IMR-90 (cell line): ENCODE measurements at regions not wholly inside any gene's neighbourhood (a gene's known extent, or its start where the extent isn't known, plus 50 kb on each side); places are given as distances from the start of the nearest gene placed in this dataset.

Source experiments
- ATAC-seq: fragments of 200-7000 bp; cut with Tn5 transposase; 2 replicates; pipeline ENCODE4 v1.9.1; 2020; ENCODE audit warnings: low read depth, mild to moderate bottlenecking, moderate library complexity
- BruUV-seq: library from RNA; stranded (reverse); fragments of 400-500 nt; replicated peaks from 2 replicates; lab custom pipeline; 2021; lab: Mats Ljungman, UMichigan
- CTCF ChIA-PET: fragments of 300-600 bp; formaldehyde crosslinking; extraction: SDS; loops from one replicate; lab custom pipeline; 2021; ENCODE audit warnings: antibody characterized with exemption; lab: Yijun Ruan, JAX
- POLR2A ChIA-PET: fragments of 300-600 bp; sonication (Branson Sonifier 250); formaldehyde crosslinking; loops from one replicate; lab custom pipeline; 2022; ENCODE audit warnings: antibody characterized with exemption; ENCODE audit not compliant: unreplicated experiment; lab: Charles Lee
- DNase-seq: peaks from one replicate; pipeline ENCODE4 v3.0.0; 2013
- H2AFZ ChIP-seq: replicated peaks from 2 replicates; pipeline ENCODE3; 2013; ENCODE audit warnings: low read length, mild to moderate bottlenecking; ENCODE audit not compliant: poor library complexity
- H2AK5ac ChIP-seq: 2 replicates; pipeline ENCODE4 v1.6.1; 2013; ENCODE audit warnings: low read depth, low read length, inconsistent platforms
- H2AK9ac ChIP-seq: replicated peaks from 2 replicates; pipeline ENCODE3; 2013; ENCODE audit warnings: mild to moderate bottlenecking, low read depth, low read length, moderate library complexity; ENCODE audit not compliant: poor library complexity
- H2BK120ac ChIP-seq: 2 replicates; pipeline ENCODE4 v1.6.1; 2013; ENCODE audit warnings: low read depth, low read length, inconsistent platforms
- H2BK15ac ChIP-seq: 3 replicates; pipeline ENCODE4 v1.6.1; 2013; ENCODE audit warnings: low read depth, low read length, inconsistent platforms
- H2BK20ac ChIP-seq: 2 replicates; pipeline ENCODE4 v1.6.1; 2013; ENCODE audit warnings: low read depth, mild to moderate bottlenecking, inconsistent platforms, low read length, moderate library complexity
- H2BK5ac ChIP-seq: 2 replicates; pipeline ENCODE4 v1.6.1; 2013; ENCODE audit warnings: mild to moderate bottlenecking, low read depth, low read length, inconsistent platforms; ENCODE audit not compliant: poor library complexity, severe bottlenecking
- H3K14ac ChIP-seq: replicated peaks from 2 replicates; pipeline ENCODE4 v1.6.1; 2013; ENCODE audit warnings: low read depth, low read length, inconsistent platforms
- H3K18ac ChIP-seq: 2 replicates; pipeline ENCODE4 v1.6.1; 2013; ENCODE audit warnings: low read depth, low read length, control low read depth
- H3K23ac ChIP-seq: 2 replicates; pipeline ENCODE4 v1.6.1; 2013; ENCODE audit warnings: low read depth, low read length, inconsistent platforms
- H3K27ac ChIP-seq: 2 replicates; pipeline ENCODE4 v1.5.1; 2013; ENCODE audit warnings: mild to moderate bottlenecking, control low read depth, low read length; ENCODE audit not compliant: insufficient read depth
- H3K27me3 ChIP-seq: 2 replicates; pipeline ENCODE4 v1.6.1; 2013; ENCODE audit warnings: low read length; ENCODE audit not compliant: control insufficient read depth, insufficient read depth
- H3K36me3 ChIP-seq: 2 replicates; pipeline ENCODE4 v1.6.1; 2013; ENCODE audit warnings: low read length, mixed read lengths; ENCODE audit not compliant: control insufficient read depth, insufficient read depth
- H3K4ac ChIP-seq: 2 replicates; pipeline ENCODE4 v1.6.1; 2013; ENCODE audit warnings: low read depth, low read length, inconsistent platforms
- H3K4me1 ChIP-seq: 2 replicates; pipeline ENCODE4 v1.6.1; 2013; ENCODE audit warnings: low read length, mixed read lengths; ENCODE audit not compliant: control insufficient read depth, insufficient read depth
- H3K4me2 ChIP-seq: 2 replicates; pipeline ENCODE4 v1.6.1; 2013; ENCODE audit warnings: low read depth, mild to moderate bottlenecking, control low read depth, low read length, moderate library complexity
- H3K4me3 ChIP-seq: 2 replicates; pipeline ENCODE4 v1.5.1; 2013; ENCODE audit warnings: low read depth, mild to moderate bottlenecking, control low read depth, low read length, moderate library complexity; ENCODE audit not compliant: insufficient read depth
- H3K56ac ChIP-seq: 2 replicates; pipeline ENCODE4 v1.6.1; 2013; ENCODE audit warnings: low read length, inconsistent platforms; ENCODE audit not compliant: insufficient read depth; ENCODE audit errors: extremely low read depth
- H3K79me1 ChIP-seq, 2 experiments: 2 replicates each; pipeline ENCODE4 v1.6.1; 2013; ENCODE audit warnings: low read length in 2 of 2, inconsistent platforms in 1 of 2, low read depth in 1 of 2
- H3K9ac ChIP-seq: 2 replicates; pipeline ENCODE4 v1.6.1; 2013; ENCODE audit warnings: low read depth, low read length, control low read depth
- H3K9me1 ChIP-seq: 2 replicates; pipeline ENCODE4 v1.6.1; 2013; ENCODE audit warnings: low read length, inconsistent platforms; ENCODE audit not compliant: insufficient read depth
- H3K9me3 ChIP-seq: 2 replicates; pipeline ENCODE4 v1.6.1; 2013; ENCODE audit warnings: low read length; ENCODE audit not compliant: control insufficient read depth, insufficient read depth
- H4K20me1 ChIP-seq: 2 replicates; pipeline ENCODE4 v1.6.1; 2013; ENCODE audit warnings: low read length, inconsistent platforms; ENCODE audit not compliant: insufficient read depth
- H4K5ac ChIP-seq: 2 replicates; pipeline ENCODE4 v1.6.1; 2013; ENCODE audit warnings: mild to moderate bottlenecking, low read depth, low read length, control low read depth
- H4K8ac ChIP-seq, 2 experiments: 2 replicates each; pipeline ENCODE4 v1.6.1; 2013; ENCODE audit warnings: low read depth in 2 of 2, low read length in 2 of 2, control low read depth in 1 of 2, inconsistent platforms in 1 of 2
- H4K91ac ChIP-seq: 2 replicates; pipeline ENCODE4 v1.6.1; 2013; ENCODE audit warnings: low read depth, low read length, inconsistent platforms; ENCODE audit not compliant: insufficient read depth
- BHLHE40 ChIP-seq: fragments of 150-350 bp; IDR thresholded peaks from 2 replicates; pipeline ENCODE4 v1.6.1; 2016; ENCODE audit warnings: mild to moderate bottlenecking, low read depth, low read length
- CEBPB ChIP-seq: IDR thresholded peaks from 2 replicates; pipeline ENCODE4 v1.6.1; 2012; ENCODE audit warnings: low read depth, low read length, improper control_type of control experiment
- CHD1 ChIP-seq: IDR thresholded peaks from 2 replicates; pipeline ENCODE4 v1.6.1; 2012; ENCODE audit warnings: low read depth, low read length, improper control_type of control experiment
- CTCF ChIP-seq: conservative IDR thresholded peaks from 2 replicates; pipeline ENCODE4 v1.5.1; 2012; ENCODE audit warnings: mild to moderate bottlenecking, low read depth, low read length, improper control_type of control experiment
- ELK1 ChIP-seq: fragments of 150-350 bp; IDR thresholded peaks from 2 replicates; pipeline ENCODE4 v1.6.1; 2016; ENCODE audit warnings: low read depth, mild to moderate bottlenecking, low read length, moderate library complexity, borderline replicate concordance
- FOS ChIP-seq: fragments of 150-350 bp; IDR thresholded peaks from 2 replicates; pipeline ENCODE4 v1.6.1; 2016; ENCODE audit warnings: low read depth, low read length
- MAFK ChIP-seq: IDR thresholded peaks from 2 replicates; pipeline ENCODE4 v1.6.1; 2012; ENCODE audit warnings: low read depth, low read length, improper control_type of control experiment
- MAZ ChIP-seq: IDR thresholded peaks from 2 replicates; pipeline ENCODE4 v1.6.1; 2012; ENCODE audit warnings: low read depth, mild to moderate bottlenecking, low read length, improper control_type of control experiment, moderate library complexity, borderline replicate concordance
- MXI1 ChIP-seq: IDR thresholded peaks from 2 replicates; pipeline ENCODE4 v1.6.1; 2012; ENCODE audit warnings: low read depth, mild to moderate bottlenecking, low read length, moderate library complexity, borderline replicate concordance
- NFE2L2 ChIP-seq: fragments of 150-350 bp; IDR thresholded peaks from 2 replicates; pipeline ENCODE4 v1.6.1; 2016; ENCODE audit warnings: low read depth, mild to moderate bottlenecking, low read length
- POLR2A ChIP-seq: IDR thresholded peaks from 2 replicates; pipeline ENCODE4 v1.6.1; 2012; ENCODE audit warnings: mild to moderate bottlenecking, low read depth, low read length
- RAD21 ChIP-seq: IDR thresholded peaks from 2 replicates; pipeline ENCODE4 v1.6.1; 2012; ENCODE audit warnings: low read length, improper control_type of control experiment
- RCOR1 ChIP-seq: IDR thresholded peaks from 2 replicates; pipeline ENCODE4 v1.6.1; 2012; ENCODE audit warnings: mild to moderate bottlenecking, low read length, improper control_type of control experiment; ENCODE audit not compliant: insufficient replicate concordance
- RFX5 ChIP-seq: IDR thresholded peaks from 2 replicates; pipeline ENCODE4 v1.8.0; 2012; ENCODE audit warnings: low read depth, mild to moderate bottlenecking, low read length, moderate library complexity
- SMC3 ChIP-seq: fragments of 150-350 bp; IDR thresholded peaks from 2 replicates; pipeline ENCODE4 v1.6.1; 2016; ENCODE audit warnings: low read depth, mild to moderate bottlenecking, antibody characterized with exemption, low read length, moderate library complexity
- USF2 ChIP-seq: fragments of 150-350 bp; IDR thresholded peaks from 2 replicates; pipeline ENCODE4 v1.6.1; 2017; ENCODE audit warnings: mild to moderate bottlenecking, antibody characterized with exemption, low read length, low read depth
- WGBS, 2 experiments: methylation state at CpG; one replicate each; pipeline versions ENCODE4 v1.1.5 to v1.1.7; 2013; ENCODE audit warnings: missing lambda C conversion rate in 2 of 2; ENCODE audit not compliant: insufficient read length in 1 of 2; ENCODE audit errors: extremely low coverage in 2 of 2; 5-methylcytosine and 5-hydroxymethylcytosine counted together
- dilution Hi-C: fragments of 300-500 bp; cut with HindIII; formaldehyde crosslinking; loops from one replicate; pipeline ENCODE4 v1.14.3; 2018; ENCODE audit warnings: low sequenced_read_pairs; ENCODE audit not compliant: unreplicated experiment
- in situ Hi-C: fragments of 300-500 bp; cut with MboI; formaldehyde crosslinking; loops from 3 replicates; pipeline ENCODE4 v1.14.3; 2019; ENCODE audit warnings: low sequenced_read_pairs, inconsistent platforms, mixed read lengths
- intact Hi-C: fragments of 100-400 bp; cut with micrococcal nuclease; formaldehyde crosslinking; loops from 2 replicates; pipeline ENCODE4 v1.10.0; 2022

DNA sequence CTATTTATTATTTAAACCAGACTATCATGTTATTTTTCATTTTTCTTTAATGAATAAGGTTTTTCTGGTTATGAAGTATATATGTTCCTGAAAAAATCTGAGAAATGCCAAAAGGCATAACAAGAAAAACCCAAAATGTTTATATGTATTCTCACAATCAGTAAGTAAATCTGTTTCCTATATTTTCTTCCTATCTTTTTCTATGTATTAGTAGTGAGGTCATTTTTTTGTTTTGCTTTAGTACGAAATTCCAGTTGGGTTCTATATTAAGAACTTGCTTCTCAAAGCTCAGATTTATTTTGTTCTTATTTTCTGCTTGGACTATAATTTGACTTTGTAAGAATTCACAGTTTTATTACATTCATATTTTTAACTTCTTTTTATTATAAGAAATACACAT is 287.5 kb upstream of the NFE2L3 start:
- DNase-seq (no peak), ATAC-seq (no peak)
- H3K18ac ChIP-seq: no peak overlapping the region
- H3K79me1 ChIP-seq: no peaks in the 10 kb centered on the region
- H4K20me1 ChIP-seq: no peaks in the 10 kb centered on the region
- intact Hi-C loops: loop anchor here (10.0 kb wide), 1 partner anchor 990 kb away; no protein-coding TSS in a partner anchor
- dilution Hi-C loops: no loop called here
- H2AK9ac ChIP-seq: no peak overlapping the region
- no peak overlapping the region for H3K27ac ChIP-seq
- no peak overlapping the region for H2AK5ac ChIP-seq
- BruUV-seq: no TSS peak
- H3K14ac ChIP-seq: no peak overlapping the region
- no peak overlapping the region for H2AFZ ChIP-seq
- no peak overlapping the region for H2BK5ac ChIP-seq
- WGBS, 2 experiments: no CpG with 5 or more reads among the region's 1 CpG
- no peaks in the 10 kb centered on the region for H3K36me3 ChIP-seq
- H3K4me2 ChIP-seq: no peak overlapping the region
- no peak overlapping the region for H2BK15ac ChIP-seq
- peaks cover 17% of the 10 kb centered on the region for H3K27me3 ChIP-seq
- H3K4ac ChIP-seq: no peak overlapping the region
- H3K56ac ChIP-seq: no peak overlapping the region
- no peak for TF ChIP-seq FOS
- TF ChIP-seq RCOR1: no peak
- TF ChIP-seq SMC3: no peak
- no peak for TF ChIP-seq RFX5
- no peak for TF ChIP-seq USF2
- no peak for TF ChIP-seq MAFK
- no peak for TF ChIP-seq RAD21
- no peak for TF ChIP-seq MAZ
- no peak for TF ChIP-seq CHD1
- TF ChIP-seq NFE2L2: no peak
- TF ChIP-seq MXI1: no peak
- TF ChIP-seq ELK1: no peak
- TF ChIP-seq BHLHE40: no peak
- no peak for TF ChIP-seq CTCF
- no peak for TF ChIP-seq CEBPB
- no peak for TF ChIP-seq POLR2A
- H3K9ac ChIP-seq: no peak overlapping the region
- in situ Hi-C loops: loop anchor here (5.0 kb wide), 1 partner anchor 1238 kb away; the partner anchor contains the start of gene HOXA2
- no peaks in the 10 kb centered on the region for H3K9me3 ChIP-seq
- H3K9me1 ChIP-seq: no peaks in the 10 kb centered on the region
- H2BK120ac ChIP-seq: no peak overlapping the region
- no peak overlapping the region for H3K4me3 ChIP-seq
- H2BK20ac ChIP-seq: no peak overlapping the region
- H4K91ac ChIP-seq: no peak overlapping the region
- no peak overlapping the region for H4K5ac ChIP-seq
- no peaks in the 10 kb centered on the region for H3K4me1 ChIP-seq
- ChIA-PET CTCF (interaction anchor here (0.6 to 1.5 kb wide), 2 partner anchors 28 to 58 kb away, joined by 3 to 6 read pairs; no protein-coding TSS in a partner anchor), POLR2A (no interaction called here)
- no peak overlapping the region for H4K8ac ChIP-seq
- no peak overlapping the region for H3K23ac ChIP-seq
